ENCODE measurements at regions not wholly inside any gene's neighbourhood (a gene's known extent, or its start where the extent isn't known, plus 50 kb on each side); places are given as distances from the start of the nearest gene placed in this dataset.

- TF ChIP-seq, protein P1, sequence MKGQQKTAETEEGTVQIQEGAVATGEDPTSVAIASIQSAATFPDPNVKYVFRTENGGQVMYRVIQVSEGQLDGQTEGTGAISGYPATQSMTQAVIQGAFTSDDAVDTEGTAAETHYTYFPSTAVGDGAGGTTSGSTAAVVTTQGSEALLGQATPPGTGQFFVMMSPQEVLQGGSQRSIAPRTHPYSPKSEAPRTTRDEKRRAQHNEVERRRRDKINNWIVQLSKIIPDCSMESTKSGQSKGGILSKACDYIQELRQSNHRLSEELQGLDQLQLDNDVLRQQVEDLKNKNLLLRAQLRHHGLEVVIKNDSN (IDR thresholded peaks at IDR 0.05): no peak
- TF ChIP-seq NFIC (IDR thresholded peaks at IDR 0.05) (no peak), TEAD4 (IDR thresholded peaks at IDR 0.05) (no peak), EP300 (IDR thresholded peaks at IDR 0.05; ENCODE audit: borderline replicate concordance) (no peak), TCF12 (IDR thresholded peaks at IDR 0.05; ENCODE audit: low read depth) (no peak)
Observed at GRCh38 chr1:83813576-83813975, 185.4 kb downstream of the TTLL7 start.

GRCh38 chr1:83810144-83810543, 188.8 kb downstream of the TTLL7 start:
- TF ChIP-seq, protein P2, sequence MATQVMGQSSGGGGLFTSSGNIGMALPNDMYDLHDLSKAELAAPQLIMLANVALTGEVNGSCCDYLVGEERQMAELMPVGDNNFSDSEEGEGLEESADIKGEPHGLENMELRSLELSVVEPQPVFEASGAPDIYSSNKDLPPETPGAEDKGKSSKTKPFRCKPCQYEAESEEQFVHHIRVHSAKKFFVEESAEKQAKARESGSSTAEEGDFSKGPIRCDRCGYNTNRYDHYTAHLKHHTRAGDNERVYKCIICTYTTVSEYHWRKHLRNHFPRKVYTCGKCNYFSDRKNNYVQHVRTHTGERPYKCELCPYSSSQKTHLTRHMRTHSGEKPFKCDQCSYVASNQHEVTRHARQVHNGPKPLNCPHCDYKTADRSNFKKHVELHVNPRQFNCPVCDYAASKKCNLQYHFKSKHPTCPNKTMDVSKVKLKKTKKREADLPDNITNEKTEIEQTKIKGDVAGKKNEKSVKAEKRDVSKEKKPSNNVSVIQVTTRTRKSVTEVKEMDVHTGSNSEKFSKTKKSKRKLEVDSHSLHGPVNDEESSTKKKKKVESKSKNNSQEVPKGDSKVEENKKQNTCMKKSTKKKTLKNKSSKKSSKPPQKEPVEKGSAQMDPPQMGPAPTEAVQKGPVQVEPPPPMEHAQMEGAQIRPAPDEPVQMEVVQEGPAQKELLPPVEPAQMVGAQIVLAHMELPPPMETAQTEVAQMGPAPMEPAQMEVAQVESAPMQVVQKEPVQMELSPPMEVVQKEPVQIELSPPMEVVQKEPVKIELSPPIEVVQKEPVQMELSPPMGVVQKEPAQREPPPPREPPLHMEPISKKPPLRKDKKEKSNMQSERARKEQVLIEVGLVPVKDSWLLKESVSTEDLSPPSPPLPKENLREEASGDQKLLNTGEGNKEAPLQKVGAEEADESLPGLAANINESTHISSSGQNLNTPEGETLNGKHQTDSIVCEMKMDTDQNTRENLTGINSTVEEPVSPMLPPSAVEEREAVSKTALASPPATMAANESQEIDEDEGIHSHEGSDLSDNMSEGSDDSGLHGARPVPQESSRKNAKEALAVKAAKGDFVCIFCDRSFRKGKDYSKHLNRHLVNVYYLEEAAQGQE (IDR thresholded peaks at IDR 0.05; ENCODE audit: low read depth): no peak
- no peak for TF ChIP-seq CREB1 (IDR thresholded peaks at IDR 0.05; ENCODE audit: low read depth)

DNA sequence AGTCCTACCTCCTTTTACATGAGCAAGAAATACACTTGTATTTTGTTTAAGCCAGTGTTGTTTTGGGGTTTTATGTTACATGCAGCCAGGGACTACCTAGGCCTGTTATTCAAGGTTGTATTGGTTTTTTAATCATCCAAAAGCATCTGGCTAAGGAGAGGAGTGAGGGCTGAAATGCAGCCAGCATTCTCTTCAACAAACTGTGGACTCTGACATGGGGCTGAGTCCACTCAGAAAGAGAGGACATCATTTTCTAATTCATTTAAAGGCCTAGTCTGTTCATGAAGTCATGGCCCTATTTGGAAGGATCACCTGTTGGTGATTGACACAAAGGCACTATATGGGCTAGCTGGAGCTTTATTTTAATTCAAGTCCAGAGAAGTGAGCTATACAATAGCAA, 190.4 kb downstream of the TTLL7 start:
- TF ChIP-seq RAD21 (IDR thresholded peaks at IDR 0.05; ENCODE audit: low read depth) (no peak), FOXM1 (IDR thresholded peaks at IDR 0.05; ENCODE audit: borderline replicate concordance, low read depth) (no peak), TAF1 (IDR thresholded peaks at IDR 0.05; ENCODE audit: low read depth) (no peak), YY1 (IDR thresholded peaks at IDR 0.05; ENCODE audit: low read depth) (no peak), TCF12 (IDR thresholded peaks at IDR 0.05; ENCODE audit: low read depth) (no peak), ZBTB7A (IDR thresholded peaks at IDR 0.05; ENCODE audit: low read depth) (no peak), EP300 (IDR thresholded peaks at IDR 0.05; ENCODE audit: borderline replicate concordance) (no peak), CEBPB (IDR thresholded peaks at IDR 0.05) (no peak), CREB1 (IDR thresholded peaks at IDR 0.05; ENCODE audit: low read depth) (no peak), NFIC (IDR thresholded peaks at IDR 0.05) (no peak), MAX (IDR thresholded peaks at IDR 0.05) (no peak), TEAD4 (IDR thresholded peaks at IDR 0.05) (no peak)
- TF ChIP-seq, protein P1 (IDR thresholded peaks at IDR 0.05): no peak
- TF ChIP-seq, protein P2 (IDR thresholded peaks at IDR 0.05; ENCODE audit: low read depth): no peak

DNA sequence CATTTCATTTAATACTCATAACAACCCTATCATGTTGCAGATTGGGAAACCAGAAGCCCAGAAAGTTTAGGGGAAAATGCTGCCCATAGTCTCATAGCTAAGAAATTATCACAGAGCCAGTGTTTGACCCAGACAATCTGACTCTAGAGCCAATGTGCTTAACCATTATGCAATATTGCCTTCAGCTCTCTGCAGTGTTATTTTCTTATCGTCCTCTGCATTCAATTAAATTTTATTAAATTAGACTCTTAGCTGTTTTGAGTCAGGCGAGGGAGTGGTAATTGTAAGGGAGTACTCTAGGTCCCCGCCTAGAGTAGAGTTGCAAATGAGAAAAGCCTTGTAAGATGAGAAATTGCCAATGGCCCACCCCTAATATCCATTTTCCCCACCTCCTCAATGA, 191.1 kb downstream of the TTLL7 start:
- TF ChIP-seq EP300 (IDR thresholded peaks at IDR 0.05; ENCODE audit: borderline replicate concordance) (no peak), EGR1 (IDR thresholded peaks at IDR 0.05) (no peak), YY1 (IDR thresholded peaks at IDR 0.05; ENCODE audit: low read depth) (no peak), TEAD4 (IDR thresholded peaks at IDR 0.05) (no peak), TCF12 (IDR thresholded peaks at IDR 0.05; ENCODE audit: low read depth) (no peak), FOXM1 (IDR thresholded peaks at IDR 0.05; ENCODE audit: borderline replicate concordance, low read depth) (no peak), CEBPB (IDR thresholded peaks at IDR 0.05) (no peak), MAX (IDR thresholded peaks at IDR 0.05) (no peak), NFIC (IDR thresholded peaks at IDR 0.05) (no peak), RAD21 (IDR thresholded peaks at IDR 0.05; ENCODE audit: low read depth) (no peak), ZBTB7A (IDR thresholded peaks at IDR 0.05; ENCODE audit: low read depth) (no peak), TAF1 (IDR thresholded peaks at IDR 0.05; ENCODE audit: low read depth) (no peak), CREB1 (IDR thresholded peaks at IDR 0.05; ENCODE audit: low read depth) (no peak)
- TF ChIP-seq, protein P1 (IDR thresholded peaks at IDR 0.05): no peak
- TF ChIP-seq, protein P2 (IDR thresholded peaks at IDR 0.05; ENCODE audit: low read depth): no peak

DNA sequence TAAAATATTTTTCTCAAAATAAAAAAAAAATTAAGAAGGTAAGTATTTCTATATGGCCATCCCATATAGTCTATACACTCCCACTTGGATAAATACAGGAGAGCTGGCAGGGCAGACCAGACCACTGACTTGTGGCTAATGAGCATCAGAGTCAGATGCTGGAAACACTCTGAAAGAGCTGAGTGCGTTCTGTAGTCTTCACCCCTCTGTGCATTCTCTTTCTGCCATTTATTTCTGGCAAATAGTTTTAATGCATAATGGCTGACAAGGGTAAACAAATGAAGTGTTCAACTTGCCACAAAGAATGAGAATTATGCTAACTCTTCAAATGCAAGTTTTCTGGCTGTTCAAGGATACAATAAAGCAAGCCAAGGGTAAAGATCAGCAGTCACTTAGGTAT, 191.7 kb downstream of the TTLL7 start:
- TF ChIP-seq EP300 (IDR thresholded peaks at IDR 0.05; ENCODE audit: borderline replicate concordance) (no peak), NFIC (IDR thresholded peaks at IDR 0.05) (no peak), RAD21 (IDR thresholded peaks at IDR 0.05; ENCODE audit: low read depth) (no peak), YY1 (IDR thresholded peaks at IDR 0.05; ENCODE audit: low read depth) (no peak), CREB1 (IDR thresholded peaks at IDR 0.05; ENCODE audit: low read depth) (no peak), FOXM1 (IDR thresholded peaks at IDR 0.05; ENCODE audit: borderline replicate concordance, low read depth) (no peak), TCF12 (IDR thresholded peaks at IDR 0.05; ENCODE audit: low read depth) (no peak), MAX (IDR thresholded peaks at IDR 0.05) (no peak), CEBPB (IDR thresholded peaks at IDR 0.05) (no peak), TEAD4 (IDR thresholded peaks at IDR 0.05) (no peak), EGR1 (IDR thresholded peaks at IDR 0.05) (no peak), TAF1 (IDR thresholded peaks at IDR 0.05; ENCODE audit: low read depth) (no peak), ZBTB7A (IDR thresholded peaks at IDR 0.05; ENCODE audit: low read depth) (no peak)
- TF ChIP-seq, protein P2 (IDR thresholded peaks at IDR 0.05; ENCODE audit: low read depth): no peak
- TF ChIP-seq, protein P1 (IDR thresholded peaks at IDR 0.05): no peak

Measured in Ishikawa (cell line).